ENCODE measurements at regions not wholly inside any gene's neighbourhood (a gene's known extent, or its start where the extent isn't known, plus 50 kb on each side); places are given as distances from the start of the nearest gene placed in this dataset.

DNA sequence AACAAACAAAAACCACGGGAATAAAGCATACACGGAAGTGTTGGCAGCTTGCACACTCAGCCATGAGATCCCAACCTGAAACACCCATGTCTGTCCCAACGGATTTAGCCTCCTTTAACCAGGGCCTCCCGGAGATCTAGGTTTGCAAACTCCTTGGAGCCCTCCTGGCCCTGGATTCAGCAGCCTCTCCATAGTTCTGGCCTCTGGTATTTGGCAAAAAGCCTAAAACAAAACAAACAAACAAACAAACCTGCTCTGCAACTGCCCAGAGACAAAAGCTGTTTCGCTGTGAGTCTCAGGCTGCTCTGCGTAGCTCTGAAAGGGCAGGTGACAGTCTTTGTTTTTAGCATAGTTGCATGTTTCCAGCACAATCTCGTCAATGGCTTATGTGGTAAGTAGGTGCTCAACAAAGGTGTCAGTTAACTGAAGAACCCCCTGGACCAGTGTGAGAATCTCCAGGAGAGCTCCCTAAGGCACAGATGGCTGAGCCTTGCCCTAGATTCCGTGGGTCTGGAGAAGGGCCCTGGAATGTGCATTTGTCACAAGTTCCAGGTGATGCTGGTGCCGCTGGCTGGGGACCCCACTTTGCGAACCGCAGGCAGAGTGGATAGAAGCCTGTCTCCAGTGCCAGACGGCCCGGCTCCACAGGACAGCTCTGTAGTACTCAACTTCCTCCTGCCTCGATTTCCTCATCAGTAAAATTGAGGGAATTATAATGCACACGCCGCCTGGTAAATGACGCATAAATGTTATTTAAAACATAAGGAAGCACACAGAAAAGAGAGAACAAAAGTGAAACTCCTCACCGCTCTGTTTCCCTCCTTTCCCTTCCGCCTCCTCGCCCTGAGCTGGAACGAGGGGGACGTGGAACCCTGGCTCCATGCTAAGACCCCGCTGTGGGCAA is 86.2 kb downstream of the RIPK4 start:
- no peak for TF ChIP-seq POU2F2 (IDR thresholded peaks at IDR 0.05; ENCODE audit: low read depth, low read length)
- no peak for TF ChIP-seq POLR2AphosphoS5 (IDR thresholded peaks at IDR 0.05; ENCODE audit: low read depth, low read length)
- TF ChIP-seq POLR2A (IDR thresholded peaks at IDR 0.05; ENCODE audit: low read depth, low read length) = no peak
- TF ChIP-seq SPI1 (IDR thresholded peaks at IDR 0.05; ENCODE audit: low read depth, low read length) = no peak
- TF ChIP-seq PAX5 (IDR thresholded peaks at IDR 0.05; ENCODE audit: insufficient read depth, low read length, severe bottlenecking) = no peak
- TF ChIP-seq TAF1 (IDR thresholded peaks at IDR 0.05; ENCODE audit: low read depth, low read length) = no peak
- DNase-seq (ENCODE audit: insufficient read length, low spot score) (no peak), FAIRE-seq (no peak)

DNA sequence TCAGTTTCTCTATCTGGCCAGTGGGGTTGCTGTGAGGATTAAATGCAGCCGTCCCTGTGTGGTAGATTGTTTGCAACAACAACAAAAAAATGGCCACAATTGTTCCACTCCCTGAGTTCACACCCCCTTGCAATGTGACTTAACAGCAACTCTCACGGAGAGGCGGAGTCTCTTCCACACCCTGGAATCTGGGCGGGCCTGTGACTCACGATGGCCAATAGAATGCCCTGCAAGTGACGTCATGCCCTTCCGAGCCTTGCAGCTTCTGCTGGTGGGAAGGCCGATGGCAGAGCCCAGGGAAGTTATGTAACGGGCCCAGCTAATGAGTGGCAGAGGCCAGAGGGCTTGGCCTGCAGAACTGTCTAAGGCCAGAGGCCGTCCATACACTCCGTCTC is 87.9 kb downstream of the RIPK4 start:
- DNase-seq (ENCODE audit: insufficient read length, low spot score) (no peak), FAIRE-seq (no peak)
- no peak for TF ChIP-seq POU2F2 (IDR thresholded peaks at IDR 0.05; ENCODE audit: low read depth, low read length)
- TF ChIP-seq TAF1 (IDR thresholded peaks at IDR 0.05; ENCODE audit: low read depth, low read length) = no peak
- no peak for TF ChIP-seq PAX5 (IDR thresholded peaks at IDR 0.05; ENCODE audit: insufficient read depth, low read length, severe bottlenecking)
- no peak for TF ChIP-seq POLR2AphosphoS5 (IDR thresholded peaks at IDR 0.05; ENCODE audit: low read depth, low read length)
- no peak for TF ChIP-seq SPI1 (IDR thresholded peaks at IDR 0.05; ENCODE audit: low read depth, low read length)

DNA sequence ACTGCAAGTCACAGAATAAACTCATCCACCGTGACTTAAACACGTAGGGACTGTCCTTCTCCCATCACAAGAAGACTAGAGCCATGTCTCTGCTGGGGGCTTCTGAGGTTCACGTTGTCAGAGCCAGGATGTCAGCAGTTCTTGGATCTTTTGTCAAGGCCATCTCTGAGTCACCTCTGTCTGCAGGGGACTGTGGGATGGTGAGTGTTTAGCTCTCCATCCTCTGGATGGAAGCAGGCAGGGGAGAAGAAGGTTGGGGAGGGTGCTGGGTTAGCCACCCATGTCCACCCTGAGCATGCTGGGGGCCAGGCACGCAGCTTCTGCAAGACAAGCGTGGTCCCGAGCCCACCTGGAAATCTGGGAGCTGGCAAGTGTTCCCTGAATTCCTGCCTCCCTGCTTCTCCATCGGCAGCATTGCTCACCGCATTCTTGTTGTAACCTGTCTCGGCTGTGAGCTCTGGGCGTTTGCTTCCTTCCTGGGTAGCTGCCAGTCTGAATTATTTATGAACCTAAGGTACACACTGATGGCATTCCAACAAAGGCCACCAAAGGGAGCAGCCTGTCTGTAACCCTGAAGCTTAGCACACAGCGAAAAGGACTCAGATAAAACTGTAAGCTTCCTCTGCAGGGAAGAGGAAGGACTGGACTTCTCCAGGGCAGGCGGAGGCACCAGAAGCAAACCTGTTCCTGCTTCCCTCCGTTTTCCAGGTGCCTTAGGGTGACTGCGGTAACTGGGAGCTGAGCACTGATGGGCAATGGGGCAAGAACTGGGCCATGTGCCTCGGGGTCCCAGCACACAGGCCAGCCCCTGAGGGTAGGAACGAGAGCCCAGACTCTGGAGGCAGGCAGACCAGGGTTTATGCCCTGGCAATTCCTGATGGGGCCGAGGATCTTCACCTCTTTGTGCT is 88.6 kb downstream of the RIPK4 start:
- no peak for TF ChIP-seq SPI1 (IDR thresholded peaks at IDR 0.05; ENCODE audit: low read depth, low read length)
- no peak for TF ChIP-seq POLR2A (IDR thresholded peaks at IDR 0.05; ENCODE audit: low read depth, low read length)
- no peak for TF ChIP-seq TAF1 (IDR thresholded peaks at IDR 0.05; ENCODE audit: low read depth, low read length)
- TF ChIP-seq POLR2AphosphoS5 (IDR thresholded peaks at IDR 0.05; ENCODE audit: low read depth, low read length) = no peak
- FAIRE-seq = no peak
- no peak for DNase-seq (ENCODE audit: insufficient read length, low spot score)

DNA sequence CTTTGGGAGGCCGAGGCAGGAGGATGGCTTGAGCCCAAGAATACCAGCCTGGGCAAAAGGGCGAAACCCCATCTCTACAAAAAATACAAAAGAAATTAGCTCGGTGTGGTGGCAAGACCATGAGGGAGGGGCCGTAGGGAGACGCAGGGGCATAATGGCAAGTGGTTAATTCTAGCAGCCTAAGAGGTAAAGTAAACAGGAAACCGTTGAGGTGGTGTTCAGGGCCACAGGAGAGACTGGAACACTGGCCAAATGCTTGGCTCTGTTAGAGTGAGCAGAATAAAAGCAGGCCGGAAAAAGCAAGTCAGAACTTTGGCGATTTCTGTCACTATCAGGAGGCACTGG is 89.2 kb downstream of the RIPK4 start:
- no peak for TF ChIP-seq PAX5 (IDR thresholded peaks at IDR 0.05; ENCODE audit: insufficient read depth, low read length, severe bottlenecking)
- no peak for TF ChIP-seq TAF1 (IDR thresholded peaks at IDR 0.05; ENCODE audit: low read depth, low read length)
- TF ChIP-seq SPI1 (IDR thresholded peaks at IDR 0.05; ENCODE audit: low read depth, low read length) = no peak
- TF ChIP-seq POU2F2 (IDR thresholded peaks at IDR 0.05; ENCODE audit: low read depth, low read length) = no peak
- no peak for TF ChIP-seq POLR2A (IDR thresholded peaks at IDR 0.05; ENCODE audit: low read depth, low read length)
- no peak for TF ChIP-seq POLR2AphosphoS5 (IDR thresholded peaks at IDR 0.05; ENCODE audit: low read depth, low read length)
- no peak for FAIRE-seq

DNA sequence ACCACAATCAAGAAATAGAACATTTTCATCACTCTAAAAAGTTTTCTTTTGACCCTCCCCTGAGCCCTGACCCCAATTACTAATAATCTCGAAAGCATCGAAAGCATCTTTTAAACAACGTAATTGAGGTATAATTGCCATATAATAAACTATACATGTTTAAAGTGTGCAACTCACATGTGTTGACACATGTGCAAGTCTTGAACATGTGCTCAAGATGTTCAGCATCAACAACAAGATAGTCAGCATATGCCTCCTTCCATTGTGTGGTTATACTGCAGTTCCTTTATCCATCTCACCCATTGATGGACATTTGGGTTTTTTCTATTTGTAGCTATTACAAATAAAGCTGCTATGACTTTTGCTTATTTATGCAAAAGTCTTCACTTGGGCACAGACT is 90.7 kb downstream of the RIPK4 start:
- no peak for DNase-seq (ENCODE audit: insufficient read length, low spot score)
- no peak for FAIRE-seq
- no peak for TF ChIP-seq SPI1 (IDR thresholded peaks at IDR 0.05; ENCODE audit: low read depth, low read length)
- no peak for TF ChIP-seq PAX5 (IDR thresholded peaks at IDR 0.05; ENCODE audit: insufficient read depth, low read length, severe bottlenecking)
- no peak for TF ChIP-seq TAF1 (IDR thresholded peaks at IDR 0.05; ENCODE audit: low read depth, low read length)
- TF ChIP-seq POLR2AphosphoS5 (IDR thresholded peaks at IDR 0.05; ENCODE audit: low read depth, low read length) = no peak
- no peak for TF ChIP-seq POLR2A (IDR thresholded peaks at IDR 0.05; ENCODE audit: low read depth, low read length)
- TF ChIP-seq POU2F2 (IDR thresholded peaks at IDR 0.05; ENCODE audit: low read depth, low read length) = no peak

More for the DNA sequence above, 89.2 kb downstream of the RIPK4 start:
- DNase-seq (ENCODE audit: insufficient read length, low spot score) = no peak

DNA sequence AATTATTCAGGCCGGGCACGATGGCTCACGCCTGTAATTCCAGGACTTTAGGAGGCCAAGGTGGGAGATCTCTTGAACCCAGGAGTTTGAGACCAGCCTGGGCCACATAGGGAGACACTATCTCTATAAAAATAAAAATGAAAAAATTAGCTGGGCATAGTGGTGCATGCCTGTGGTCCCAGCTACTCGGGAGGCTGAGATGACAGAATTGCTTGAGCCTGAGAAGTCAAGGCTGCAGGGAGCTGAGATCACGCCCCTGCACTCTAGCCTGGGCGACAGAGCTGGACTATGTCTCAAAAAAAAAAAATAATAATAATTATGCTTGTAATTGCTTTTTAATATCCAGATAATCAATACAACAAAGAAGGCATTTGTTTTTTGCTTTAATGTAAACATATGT is 91.3 kb downstream of the RIPK4 start:
- no peak for DNase-seq (ENCODE audit: insufficient read length, low spot score)
- FAIRE-seq = no peak
- no peak for TF ChIP-seq SPI1 (IDR thresholded peaks at IDR 0.05; ENCODE audit: low read depth, low read length)
- TF ChIP-seq POU2F2 (IDR thresholded peaks at IDR 0.05; ENCODE audit: low read depth, low read length) = no peak
- no peak for TF ChIP-seq POLR2AphosphoS5 (IDR thresholded peaks at IDR 0.05; ENCODE audit: low read depth, low read length)
- TF ChIP-seq POLR2A (IDR thresholded peaks at IDR 0.05; ENCODE audit: low read depth, low read length) = no peak
- no peak for TF ChIP-seq TAF1 (IDR thresholded peaks at IDR 0.05; ENCODE audit: low read depth, low read length)

DNA sequence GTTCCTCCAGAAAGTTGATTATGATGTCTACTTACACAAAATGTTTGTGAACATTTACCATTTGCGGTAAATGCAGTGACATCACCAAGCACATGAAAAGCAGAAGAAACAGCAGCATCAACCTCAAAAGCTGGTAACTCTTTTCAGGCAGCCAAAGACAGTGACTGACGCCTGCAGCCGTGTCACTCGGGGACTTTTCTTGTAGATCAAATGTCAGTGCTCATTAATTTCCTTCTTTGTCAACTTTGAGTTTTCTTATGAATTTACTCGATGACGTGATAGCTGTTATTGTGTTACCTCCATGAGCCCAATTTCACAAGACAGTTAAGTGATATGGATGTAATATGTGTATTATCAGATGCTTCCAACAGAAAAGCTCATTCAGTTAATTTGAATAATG is 92.5 kb downstream of the RIPK4 start:
- no peak for FAIRE-seq
- TF ChIP-seq POLR2AphosphoS5 (IDR thresholded peaks at IDR 0.05; ENCODE audit: low read depth, low read length) (no peak), SPI1 (IDR thresholded peaks at IDR 0.05; ENCODE audit: low read depth, low read length) (no peak)
- no peak for DNase-seq (ENCODE audit: insufficient read length, low spot score)

DNA sequence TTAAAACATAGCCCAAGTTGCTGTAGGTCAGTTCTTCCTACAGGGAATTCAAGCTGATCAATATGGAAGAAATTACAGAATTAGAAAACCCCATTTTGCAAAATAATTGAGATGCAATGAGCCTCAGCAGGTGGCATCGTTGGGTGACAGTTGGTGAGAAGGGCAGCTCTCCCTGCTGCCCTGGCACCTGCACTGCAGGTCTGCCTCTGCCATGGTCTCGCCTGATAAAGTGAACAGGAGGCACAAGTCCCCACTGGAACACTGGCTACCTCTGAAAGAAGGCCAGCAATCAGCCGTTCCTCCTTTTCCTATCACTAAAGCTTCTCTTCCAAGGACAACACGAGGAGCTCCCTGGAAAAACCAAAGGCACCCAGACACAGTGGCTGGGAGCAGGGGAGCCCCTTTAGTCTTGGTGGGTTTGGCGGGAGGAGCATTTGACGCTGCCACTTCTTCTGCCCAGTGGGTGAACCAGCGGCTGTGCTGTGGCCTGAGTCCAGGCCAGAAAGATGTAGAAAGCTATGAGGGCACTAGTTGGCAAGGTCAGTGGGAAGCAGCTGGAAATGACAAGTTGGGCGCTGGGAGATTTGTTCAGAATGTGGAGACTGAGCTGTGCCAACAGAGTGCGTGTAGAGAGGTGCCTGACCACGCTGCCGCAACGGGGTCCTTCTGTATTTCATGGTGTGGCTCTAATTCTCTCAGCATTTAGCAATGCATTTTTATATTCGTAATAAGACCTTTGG is 93.1 kb downstream of the RIPK4 start:
- DNase-seq (ENCODE audit: insufficient read length, low spot score) = no peak
- no peak for TF ChIP-seq PAX5 (IDR thresholded peaks at IDR 0.05; ENCODE audit: insufficient read depth, low read length, severe bottlenecking)
- no peak for TF ChIP-seq TAF1 (IDR thresholded peaks at IDR 0.05; ENCODE audit: low read depth, low read length)
- TF ChIP-seq POU2F2 (IDR thresholded peaks at IDR 0.05; ENCODE audit: low read depth, low read length) = no peak
- no peak for TF ChIP-seq POLR2A (IDR thresholded peaks at IDR 0.05; ENCODE audit: low read depth, low read length)
- TF ChIP-seq SPI1 (IDR thresholded peaks at IDR 0.05; ENCODE audit: low read depth, low read length) = no peak
- no peak for TF ChIP-seq POLR2AphosphoS5 (IDR thresholded peaks at IDR 0.05; ENCODE audit: low read depth, low read length)
- FAIRE-seq = no peak

DNA sequence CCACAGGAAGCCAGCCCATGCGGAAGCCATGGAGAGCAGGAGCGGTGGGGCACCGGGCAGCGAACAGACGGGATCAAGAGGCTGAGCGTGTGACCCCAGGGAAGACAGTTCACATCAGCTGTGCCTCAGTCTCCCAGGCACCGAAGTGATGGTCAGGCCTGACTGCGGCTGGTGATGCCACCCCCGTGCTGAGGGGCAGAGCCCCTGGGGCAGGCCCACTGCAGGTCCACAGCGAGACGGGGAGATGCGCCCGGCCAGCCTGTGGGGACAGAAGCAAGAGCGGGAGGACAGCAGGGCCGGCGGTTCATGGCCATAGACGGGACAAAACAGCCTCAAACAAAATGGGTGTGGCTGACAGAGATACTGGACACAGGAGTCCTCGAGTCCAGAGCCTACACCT is 93.8 kb downstream of the RIPK4 start:
- TF ChIP-seq PAX5 (IDR thresholded peaks at IDR 0.05; ENCODE audit: insufficient read depth, low read length, severe bottlenecking) (no peak), POLR2A (IDR thresholded peaks at IDR 0.05; ENCODE audit: low read depth, low read length) (no peak), POU2F2 (IDR thresholded peaks at IDR 0.05; ENCODE audit: low read depth, low read length) (no peak)
- DNase-seq (ENCODE audit: insufficient read length, low spot score) (no peak), FAIRE-seq (no peak)

All from GM12891 (cell line).